ENCODE measurements at regions not wholly inside any gene's neighbourhood (a gene's known extent, or its start where the extent isn't known, plus 50 kb on each side); places are given as distances from the start of the nearest gene placed in this dataset.

- Histone ChIP-seq H3K4me1 (ENCODE audit: low read depth) (no peaks in the 10 kb centered on the region), H3K4me3 (no peak overlapping the region), H3K36me3 (ENCODE audit: low read depth) (no peaks in the 10 kb centered on the region), H3K9me3 (no peaks in the 10 kb centered on the region)
- intact Hi-C loops (cut with DNase I, micrococcal nuclease) = no loop called here
- no peak for DNase-seq
- no peak for TF ChIP-seq CTCF (IDR thresholded peaks at IDR 0.05)
- no peak for ATAC-seq
Observed at GRCh38 chr10:33611423-33611822, 277.0 kb upstream of the NRP1 start.

- no peaks in the 10 kb centered on the region for H3K9me3 ChIP-seq
- H3K4me3 ChIP-seq = no peak overlapping the region
- intact Hi-C loops (cut with DNase I, micrococcal nuclease) = no loop called here
- no peaks in the 10 kb centered on the region for H3K4me1 ChIP-seq (ENCODE audit: low read depth)
- H3K36me3 ChIP-seq (ENCODE audit: low read depth) = no peaks in the 10 kb centered on the region
- TF ChIP-seq CTCF (IDR thresholded peaks at IDR 0.05) = no peak
- ATAC-seq (peak; percentile 51), DNase-seq (no peak)
Observed at GRCh38 chr10:33609546-33609945, 275.1 kb upstream of the NRP1 start.

GRCh38 chr10:33602278-33602677 is 267.8 kb upstream of the NRP1 start:
- H3K4me3 ChIP-seq = no peak overlapping the region
- ATAC-seq (no peak), DNase-seq (no peak)
- H3K9me3 ChIP-seq = peaks cover 3% of the 10 kb centered on the region
- no peaks in the 10 kb centered on the region for H3K4me1 ChIP-seq (ENCODE audit: low read depth)
- no peak for TF ChIP-seq CTCF (IDR thresholded peaks at IDR 0.05)
- H3K36me3 ChIP-seq (ENCODE audit: low read depth) = no peaks in the 10 kb centered on the region
- intact Hi-C loops (cut with DNase I, micrococcal nuclease) = no loop called here

- ATAC-seq = no peak
- TF ChIP-seq CTCF (IDR thresholded peaks at IDR 0.05) = no peak
- Histone ChIP-seq H3K36me3 (ENCODE audit: low read depth) (no peaks in the 10 kb centered on the region), H3K4me1 (ENCODE audit: low read depth) (no peaks in the 10 kb centered on the region), H3K9me3 (peaks cover 3% of the 10 kb centered on the region), H3K4me3 (no peak overlapping the region)
- DNase-seq = no peak
- intact Hi-C loops (cut with DNase I, micrococcal nuclease) = no loop called here
Observed at GRCh38 chr10:33600381-33600780, 265.9 kb upstream of the NRP1 start.

- ATAC-seq (no peak), DNase-seq (no peak)
- intact Hi-C loops (cut with DNase I, micrococcal nuclease) = no loop called here
- no peaks in the 10 kb centered on the region for H3K36me3 ChIP-seq (ENCODE audit: low read depth)
- peaks cover 3% of the 10 kb centered on the region for H3K9me3 ChIP-seq
- no peak overlapping the region for H3K4me3 ChIP-seq
- no peaks in the 10 kb centered on the region for H3K4me1 ChIP-seq (ENCODE audit: low read depth)
- no peak for TF ChIP-seq CTCF (IDR thresholded peaks at IDR 0.05)
Observed at GRCh38 chr10:33596422-33596821, 262.0 kb upstream of the NRP1 start.

- no peaks in the 10 kb centered on the region for H3K36me3 ChIP-seq (ENCODE audit: low read depth)
- no peak overlapping the region for H3K4me3 ChIP-seq
- no peak for TF ChIP-seq CTCF (IDR thresholded peaks at IDR 0.05)
- no peaks in the 10 kb centered on the region for H3K4me1 ChIP-seq (ENCODE audit: low read depth)
- peaks cover 2% of the 10 kb centered on the region for H3K9me3 ChIP-seq
- DNase-seq = no peak
- ATAC-seq = no peak
- intact Hi-C loops (cut with DNase I, micrococcal nuclease) = no loop called here
Observed at GRCh38 chr10:33594475-33594874, 260.0 kb upstream of the NRP1 start.

All from mucosa of descending colon (tissue), 3 donors.